K562 (cell line): ENCODE measurements at regions not wholly inside any gene's neighbourhood (a gene's known extent, or its start where the extent isn't known, plus 50 kb on each side); places are given as distances from the start of the nearest gene placed in this dataset.

Experiments
- ATAC-seq: fragments of 200-7000 bp; cut with Tn5 transposase; 3 replicates; pipeline ENCODE4 v1.9.1; 2020; ENCODE audit warnings: moderate library complexity
- BruUV-seq: library from RNA; stranded (reverse); fragments of 400-500 nt; replicated peaks from 2 replicates; lab custom pipeline; 2021; lab: Mats Ljungman, UMichigan
- CTCF ChIA-PET: fragments of 300-600 bp; formaldehyde crosslinking; extraction: SDS; loops from one replicate; lab custom pipeline; 2021; ENCODE audit warnings: low intra/inter-chr PET ratio; lab: Yijun Ruan, JAX
- POLR2A ChIA-PET: fragments of 300-600, 350-650 bp; sonication (Branson Sonifier 250); formaldehyde crosslinking; extraction: SDS; loops from one replicate; lab custom pipeline; 2021; ENCODE audit warnings: antibody characterized with exemption, inconsistent platforms; lab: Yijun Ruan, JAX
- DNase-seq, 4 experiments: peaks; one replicate each; pipeline versions ENCODE4 v3.0.0 to v3.0.0-alpha.2; 2011 to 2018; ENCODE audit warnings: low spot score in 3 of 4, mixed read lengths in 3 of 4; ENCODE audit errors: extremely low read depth in 1 of 4
- FAIRE-seq: peaks from 2 replicates; lab custom pipeline; 2011; peaks lifted over from hg19 to GRCh38; lab: Jason Lieb, UNC
- H2AFZ ChIP-seq: 2 replicates; pipeline ENCODE4 v1.6.0; 2011; ENCODE audit warnings: low read depth, low read length, control low read depth, inconsistent platforms
- H3K27ac ChIP-seq: fragments of 200-600 bp; 3 replicates; pipeline ENCODE4 v1.8.0; 2011; ENCODE audit warnings: low read depth, mild to moderate bottlenecking, control low read depth, inconsistent platforms, low read length, moderate library complexity, mixed read lengths; ENCODE audit errors: extremely low read depth
- H3K27me3 ChIP-seq, 2 experiments: fragments of 300-600 bp in 1 of 2; 2 replicates in 1 of 2; 3 replicates in 1 of 2; pipeline versions ENCODE4 v1.6.0 to v1.8.0; 2011; ENCODE audit warnings: inconsistent platforms in 2 of 2, low read length in 2 of 2, mild to moderate bottlenecking in 1 of 2, mixed read lengths in 1 of 2, moderate library complexity in 1 of 2; ENCODE audit not compliant: control insufficient read depth in 2 of 2, insufficient read depth in 2 of 2
- H3K36me3 ChIP-seq: fragments of 300-600 bp; 3 replicates; pipeline ENCODE4 v1.8.0; 2011; ENCODE audit warnings: mild to moderate bottlenecking, low read length, inconsistent platforms; ENCODE audit not compliant: control insufficient read depth, insufficient read depth
- H3K4me1 ChIP-seq, 2 experiments: fragments of 200-600 bp in 1 of 2; replicated peaks in 1 of 2; 2 replicates in 1 of 2; 3 replicates in 1 of 2; pipeline versions ENCODE4 v1.5.1 to v1.8.0; 2011; ENCODE audit warnings: inconsistent platforms in 2 of 2, low read length in 2 of 2, mild to moderate bottlenecking in 1 of 2, mixed read lengths in 1 of 2, moderate library complexity in 1 of 2; ENCODE audit not compliant: control insufficient read depth in 2 of 2, insufficient read depth in 2 of 2
- H3K4me2 ChIP-seq: 2 replicates; pipeline ENCODE4 v1.6.1; 2011; ENCODE audit warnings: low read length, control low read depth, inconsistent platforms, mixed read lengths; ENCODE audit not compliant: insufficient read depth
- H3K4me3 ChIP-seq: fragments of 200-600 bp; sonication (generic), shearing (Covaris generic); 2 replicates; pipeline ENCODE4 v1.5.1; 2016; ENCODE audit warnings: control low read depth, inconsistent platforms
- H3K79me2 ChIP-seq: fragments of 200-600 bp; 3 replicates; pipeline ENCODE4 v1.8.0; 2011; ENCODE audit warnings: low read length, inconsistent platforms; ENCODE audit not compliant: control insufficient read depth, insufficient read depth
- H3K9ac ChIP-seq, 2 experiments: 2 replicates each; pipeline versions ENCODE4 v1.6.0 to v1.6.1; 2011; ENCODE audit warnings: low read depth in 2 of 2, low read length in 2 of 2, control low read depth in 1 of 2, inconsistent platforms in 1 of 2, mild to moderate bottlenecking in 1 of 2, mixed read lengths in 1 of 2; ENCODE audit not compliant: insufficient read depth in 1 of 2
- H3K9me1 ChIP-seq: one replicate; pipeline ENCODE4 v1.6.0; 2011; ENCODE audit warnings: inconsistent platforms, mild to moderate bottlenecking, low read length, moderate library complexity; ENCODE audit not compliant: control insufficient read depth, insufficient read depth
- H3K9me3 ChIP-seq: replicated peaks from 2 replicates; pipeline ENCODE4 v1.5.1; 2011; ENCODE audit warnings: low read depth, low read length, inconsistent platforms; ENCODE audit not compliant: control insufficient read depth, insufficient read depth
- H4K20me1 ChIP-seq: replicated peaks from 2 replicates; pipeline ENCODE4 v1.6.1; 2011; ENCODE audit warnings: low read length, inconsistent platforms, mixed read lengths; ENCODE audit not compliant: control insufficient read depth, insufficient read depth
- MECOM ChIP-seq: fragments of 250-450 bp; sonication (Bioruptor Pico); IDR thresholded peaks from 2 replicates; pipeline ENCODE4 v1.8.0; 2022; ENCODE audit warnings: inconsistent platforms
- MEF2D ChIP-seq: conservative IDR thresholded peaks from 2 replicates; pipeline ENCODE4 v1.6.1; 2016; ENCODE audit warnings: low read depth, missing genetic modification characterization, missing compliant biosample characterization
- ZBTB40 ChIP-seq, 2 experiments: fragments of 450-650 bp in 1 of 2; sonication (generic) in 1 of 2; formaldehyde crosslinking in 1 of 2; IDR thresholded peaks; 2 replicates each; pipeline versions ENCODE4 v1.7.1 to v1.9.0; 2016 to 2022; ENCODE audit warnings: inconsistent platforms in 1 of 2, mild to moderate bottlenecking in 1 of 2, missing genetic modification reagents in 1 of 2
- ZNF212 ChIP-seq: fragments of 450-650 bp; formaldehyde crosslinking; IDR thresholded peaks from 2 replicates; pipeline ENCODE4 v1.4.0; 2020; ENCODE audit warnings: mild to moderate bottlenecking
- ZNF280B ChIP-seq: fragments of 250-450 bp; sonication (Bioruptor Pico); IDR thresholded peaks from 2 replicates; pipeline ENCODE4 v1.5.1; 2021; ENCODE audit warnings: mild to moderate bottlenecking
- WGBS: fragments of 100-300 bp; shearing (Covaris generic); methylation state at CpG from one replicate; pipeline ENCODE4 v1.1.6; 2016; ENCODE audit warnings: low coverage, mixed read lengths; ENCODE audit not compliant: insufficient coverage; ENCODE audit errors: missing lambda C conversion rate; 5-methylcytosine and 5-hydroxymethylcytosine counted together
- in situ Hi-C: fragments of 300-500 bp; cut with MboI; formaldehyde crosslinking; loops from 4 replicates; pipeline ENCODE4 v1.15.0; 2018; ENCODE audit warnings: inconsistent platforms, mixed read lengths
- intact Hi-C: fragments of 100-400 bp; cut with micrococcal nuclease; formaldehyde crosslinking; loops from 2 replicates; pipeline ENCODE4 v1.14.2; 2022

- POLR2A ChIA-PET: no interaction called here
- DNase-seq: no peak
- intact Hi-C loops: no loop called here
- H3K4me3 ChIP-seq: no peak overlapping the region
- in situ Hi-C loops: no loop called here
- no peaks in the 10 kb centered on the region for H3K9me3 ChIP-seq
- no peaks in the 10 kb centered on the region for H3K9me1 ChIP-seq
- FAIRE-seq: no peak
- ATAC-seq: no peak
- CTCF ChIA-PET: no interaction called here
- H3K4me1 ChIP-seq: no peaks in the 10 kb centered on the region
- H3K27me3 ChIP-seq: no peaks in the 10 kb centered on the region
- no peaks in the 10 kb centered on the region for H4K20me1 ChIP-seq
- H3K27ac ChIP-seq: no peak overlapping the region
- no peak overlapping the region for H3K4me2 ChIP-seq
- no peaks in the 10 kb centered on the region for H3K79me2 ChIP-seq
- WGBS: 0% methylated on average over 1 of the region's 2 CpGs
- H3K9ac ChIP-seq: no peak overlapping the region
- H2AFZ ChIP-seq: no peak overlapping the region
- TF ChIP-seq MEF2D (tag): no peak
- TF ChIP-seq ZNF280B (CRISPR knock-in tag): no peak
- TF ChIP-seq MECOM (CRISPR knock-in tag): no peak
- TF ChIP-seq ZBTB40 (IDR thresholded peaks at IDR 0.05): no peak
- TF ChIP-seq ZBTB40 (CRISPR knock-in tag; IDR thresholded peaks at IDR 0.05): no peak
- TF ChIP-seq ZNF212 (CRISPR knock-in tag): no peak
- no TSS peak for BruUV-seq
- no peaks in the 10 kb centered on the region for H3K36me3 ChIP-seq
Observed at GRCh38 chr2:117712684-117713083, 101.8 kb upstream of the DDX18 start.
